H9 (cell line): ENCODE measurements at regions not wholly inside any gene's neighbourhood (a gene's known extent, or its start where the extent isn't known, plus 50 kb on each side); places are given as distances from the start of the nearest gene placed in this dataset.

Experiments
- DNase-seq: peaks from one replicate; pipeline ENCODE4 v3.0.0-alpha.2; 2017
- H2AFZ ChIP-seq: one replicate; pipeline ENCODE4 v1.6.1; 2013; ENCODE audit warnings: mild to moderate bottlenecking, low read length, control low read depth, moderate library complexity
- H2AK5ac ChIP-seq: 2 replicates; pipeline ENCODE4 v1.6.1; 2013; ENCODE audit warnings: low read length, control low read depth, mixed read lengths; ENCODE audit not compliant: insufficient read length
- H2BK120ac ChIP-seq: one replicate; pipeline ENCODE4 v1.6.1; 2013; ENCODE audit warnings: low read depth, mild to moderate bottlenecking, low read length, control low read depth, inconsistent platforms; ENCODE audit not compliant: poor library complexity, severe bottlenecking
- H2BK12ac ChIP-seq: 2 replicates; pipeline ENCODE4 v1.6.1; 2013; ENCODE audit warnings: low read length, control low read depth, mixed read lengths, low read depth; ENCODE audit not compliant: insufficient read length
- H2BK15ac ChIP-seq: 2 replicates; pipeline ENCODE4 v1.6.1; 2013; ENCODE audit warnings: low read depth, low read length, control low read depth
- H2BK20ac ChIP-seq: one replicate; pipeline ENCODE4 v1.6.1; 2013; ENCODE audit warnings: low read depth, mild to moderate bottlenecking, low read length, control low read depth, inconsistent platforms; ENCODE audit not compliant: poor library complexity, severe bottlenecking
- H2BK5ac ChIP-seq: 2 replicates; pipeline ENCODE4 v1.6.1; 2013; ENCODE audit warnings: low read length, control low read depth, mixed read lengths; ENCODE audit not compliant: insufficient read length
- H3K14ac ChIP-seq: 2 replicates; pipeline ENCODE4 v1.6.1; 2013; ENCODE audit warnings: low read length, control low read depth; ENCODE audit not compliant: insufficient read depth
- H3K18ac ChIP-seq: 2 replicates; pipeline ENCODE4 v1.6.1; 2013; ENCODE audit warnings: low read depth, mild to moderate bottlenecking, mixed read lengths, low read length, control low read depth; ENCODE audit not compliant: insufficient read length
- H3K23ac ChIP-seq: 2 replicates; pipeline ENCODE4 v1.6.1; 2013; ENCODE audit warnings: low read length, control low read depth, mixed read lengths, low read depth; ENCODE audit not compliant: insufficient read length
- H3K23me2 ChIP-seq: 2 replicates; pipeline ENCODE4 v1.6.1; 2013; ENCODE audit warnings: low read depth, mild to moderate bottlenecking, mixed read lengths, low read length, control low read depth; ENCODE audit not compliant: insufficient read length, poor library complexity, severe bottlenecking
- H3K27ac ChIP-seq: 2 replicates; pipeline ENCODE4 v1.5.1; 2013; ENCODE audit warnings: low read length, control low read depth, mixed read lengths, low read depth; ENCODE audit not compliant: insufficient read length
- H3K27me3 ChIP-seq: 2 replicates; pipeline ENCODE4 v1.6.1; 2013; ENCODE audit warnings: low read length, control low read depth, inconsistent platforms; ENCODE audit not compliant: insufficient read depth
- H3K4ac ChIP-seq: 2 replicates; pipeline ENCODE4 v1.6.1; 2013; ENCODE audit warnings: low read depth, mild to moderate bottlenecking, control low read depth, inconsistent platforms, low read length, moderate library complexity
- H3K4me1 ChIP-seq: 2 replicates; pipeline ENCODE4 v1.6.1; 2013; ENCODE audit warnings: low read length, control low read depth, inconsistent platforms; ENCODE audit not compliant: insufficient read depth
- H3K4me2 ChIP-seq: 2 replicates; pipeline ENCODE4 v1.6.1; 2013; ENCODE audit warnings: low read length, control low read depth, mixed read lengths; ENCODE audit not compliant: insufficient read length, insufficient read depth
- H3K56ac ChIP-seq: 2 replicates; pipeline ENCODE4 v1.6.1; 2013; ENCODE audit warnings: low read depth, mild to moderate bottlenecking, mixed read lengths, low read length, control low read depth; ENCODE audit not compliant: insufficient read length
- H3K79me1 ChIP-seq: 2 replicates; pipeline ENCODE4 v1.6.1; 2013; ENCODE audit warnings: low read depth, mild to moderate bottlenecking, moderate library complexity, low read length, control low read depth, inconsistent platforms; ENCODE audit not compliant: insufficient read depth, poor library complexity, severe bottlenecking
- H3K79me2 ChIP-seq: 2 replicates; pipeline ENCODE4 v1.6.1; 2013; ENCODE audit warnings: low read length, control low read depth, inconsistent platforms; ENCODE audit not compliant: insufficient read depth
- H3K9ac ChIP-seq: 2 replicates; pipeline ENCODE4 v1.6.1; 2013; ENCODE audit warnings: low read length, control low read depth, mixed read lengths; ENCODE audit not compliant: insufficient read length; ENCODE audit errors: extremely low read depth
- H3K9me3 ChIP-seq: one replicate; pipeline ENCODE4 v1.6.1; 2013; ENCODE audit warnings: low read depth, low read length, inconsistent platforms; ENCODE audit not compliant: control insufficient read depth
- H3T11ph ChIP-seq: one replicate; pipeline ENCODE4 v1.6.1; 2013; ENCODE audit warnings: mild to moderate bottlenecking, low read length, control low read depth, inconsistent platforms
- H4K20me1 ChIP-seq: one replicate; pipeline ENCODE4 v1.6.1; 2013; ENCODE audit not compliant: control insufficient read depth, insufficient read length, insufficient read depth
- H4K5ac ChIP-seq: 2 replicates; pipeline ENCODE4 v1.6.1; 2013; ENCODE audit warnings: low read depth, mild to moderate bottlenecking, mixed read lengths, low read length, control low read depth; ENCODE audit not compliant: insufficient read length
- H4K8ac ChIP-seq: replicated peaks from 2 replicates; pipeline ENCODE4 v1.6.1; 2013; ENCODE audit warnings: low read length, control low read depth, mixed read lengths, low read depth; ENCODE audit not compliant: insufficient read length
- H4K91ac ChIP-seq: 2 replicates; pipeline ENCODE4 v1.6.1; 2013; ENCODE audit warnings: low read depth, mild to moderate bottlenecking, moderate library complexity, mixed read lengths, low read length, control low read depth; ENCODE audit not compliant: insufficient read length
- H3K27ac Mint-ChIP-seq, 3 experiments: 2 replicates in 2 of 3; 3 replicates in 1 of 3; pipeline ENCODE4 v1.8.0; 2020 to 2021; ENCODE audit warnings: mixed read lengths in 3 of 3, mild to moderate bottlenecking in 1 of 3, moderate library complexity in 1 of 3
- H3K27me3 Mint-ChIP-seq: 2 replicates; pipeline ENCODE4 v1.8.0; 2021; ENCODE audit warnings: low read depth, mild to moderate bottlenecking, moderate library complexity, mixed read lengths
- H3K36me3 Mint-ChIP-seq, 3 experiments: 2 replicates in 2 of 3; 3 replicates in 1 of 3; pipeline ENCODE4 v1.8.0; 2020 to 2021; ENCODE audit warnings: low read depth in 3 of 3, mixed read lengths in 3 of 3; ENCODE audit not compliant: insufficient read depth in 1 of 3
- H3K4me1 Mint-ChIP-seq, 2 experiments: 2 replicates each; pipeline ENCODE4 v1.8.0; 2020; ENCODE audit warnings: mixed read lengths in 2 of 2
- H3K4me3 Mint-ChIP-seq, 2 experiments: 2 replicates in 1 of 2; 3 replicates in 1 of 2; pipeline ENCODE4 v1.8.0; 2020 to 2021; ENCODE audit warnings: mild to moderate bottlenecking in 2 of 2, mixed read lengths in 2 of 2, moderate library complexity in 1 of 2
- H3K9me3 Mint-ChIP-seq, 2 experiments: 2 replicates in 1 of 2; 3 replicates in 1 of 2; pipeline ENCODE4 v1.8.0; 2020; ENCODE audit warnings: mild to moderate bottlenecking in 2 of 2, mixed read lengths in 2 of 2, moderate library complexity in 1 of 2
- CTCF ChIP-seq: fragments of 200-600 bp; sonication (generic); conservative IDR thresholded peaks from 3 replicates; pipeline ENCODE4 v1.8.0; 2021; ENCODE audit warnings: antibody characterized with exemption, mild to moderate bottlenecking
- WGBS: extraction: QIAGEN DNeasy Blood & Tissue Kit; methylation state at CpG from one replicate; pipeline ENCODE4 v1.1.7; 2013; ENCODE audit warnings: missing lambda C conversion rate, low lambda C conversion rate, mixed read lengths; ENCODE audit not compliant: insufficient read length; ENCODE audit errors: extremely low coverage; 5-methylcytosine and 5-hydroxymethylcytosine counted together

GRCh38 chr12:46659824-46660223 is 166.0 kb downstream of the SLC38A4 start:
- Histone ChIP-seq H3K4me1 (peaks cover 4% of the 10 kb centered on the region; the same call in 1 of the 2 replicates), H4K5ac (no peak overlapping the region), H3K27ac (no peak overlapping the region), H4K20me1 (no peaks in the 10 kb centered on the region), H2AK5ac (no peak overlapping the region), H3K4ac (no peak overlapping the region), H3K79me2 (no peaks in the 10 kb centered on the region), H2BK5ac (no peak overlapping the region), H3K18ac (no peak overlapping the region), H3K27me3 (no peaks in the 10 kb centered on the region), H4K8ac (no peak overlapping the region), H3K23me2 (no peaks in the 10 kb centered on the region), H2BK120ac (no peak overlapping the region), H2BK20ac (no peak overlapping the region), H3K23ac (no peak overlapping the region), H4K91ac (no peak overlapping the region), H2BK15ac (no peak overlapping the region), H3K56ac (no peak overlapping the region), H3K4me2 (no peak overlapping the region), H3K9me3 (no peaks in the 10 kb centered on the region), H3K14ac (no peak overlapping the region), H2AFZ (no peak overlapping the region), H2BK12ac (no peak overlapping the region), H3T11ph (no peak overlapping the region), H3K9ac (no peak overlapping the region), H3K79me1 (no peaks in the 10 kb centered on the region)
- Mint-ChIP-seq H3K4me3 (no peak overlapping the region), H3K4me1 (peaks cover 20 to 32% of the 10 kb centered on the region in 2 experiments), H3K27ac (no peak overlapping the region), H3K27me3 (no peaks in the 10 kb centered on the region), H3K9me3 (no peaks in the 10 kb centered on the region), H3K36me3 (no peaks in the 10 kb centered on the region)
- no CpG with 5 or more reads among the region's 4 CpGs for WGBS
- no peak for DNase-seq
- no peak for TF ChIP-seq CTCF
